PC-3 (cell line): ENCODE measurements at regions not wholly inside any gene's neighbourhood (a gene's known extent, or its start where the extent isn't known, plus 50 kb on each side); places are given as distances from the start of the nearest gene placed in this dataset.

ENCODE experiments used
- ATAC-seq: fragments of 200-7000 bp; cut with Tn5 transposase; 2 replicates; pipeline ENCODE4 v1.9.1; 2020; ENCODE audit warnings: mild to moderate bottlenecking, moderate library complexity
- BruUV-seq: library from RNA; stranded (reverse); fragments of 400-500 nt; replicated peaks from 2 replicates; lab custom pipeline; 2021; lab: Mats Ljungman, UMichigan
- CTCF ChIA-PET: fragments of 300-600 bp; sonication (Branson Sonifier 250); formaldehyde crosslinking; loops from one replicate; lab custom pipeline; 2022; ENCODE audit warnings: antibody characterized with exemption; lab: Charles Lee
- POLR2A ChIA-PET: fragments of 300-600 bp; sonication (Branson Sonifier 250); formaldehyde crosslinking; loops from one replicate; lab custom pipeline; 2022; ENCODE audit warnings: antibody characterized with exemption; ENCODE audit not compliant: unreplicated experiment; lab: Charles Lee
- DNase-seq: peaks from one replicate; pipeline ENCODE4 v3.0.0-alpha.2; 2015
- H2AFZ ChIP-seq: fragments of 300-600 bp; sonication (generic); 2 replicates; pipeline ENCODE4 v1.6.0; 2016; ENCODE audit warnings: antibody characterized with exemption, low read length
- H3F3A ChIP-seq: fragments of 300-600 bp; sonication (generic); one replicate; pipeline ENCODE4 v1.6.0; 2017; ENCODE audit warnings: antibody characterized with exemption, low read length, control low read depth, mild to moderate bottlenecking; ENCODE audit not compliant: unreplicated experiment
- H3K27ac ChIP-seq: fragments of 300-600 bp; sonication (generic); 2 replicates; pipeline ENCODE4 v1.5.1; 2016; ENCODE audit warnings: mild to moderate bottlenecking, low read length
- H3K27me3 ChIP-seq: fragments of 300-600 bp; sonication (generic); 2 replicates; pipeline ENCODE4 v1.6.1; 2016; ENCODE audit warnings: low read length, mixed read lengths
- H3K36me3 ChIP-seq: fragments of 300-600 bp; sonication (generic); 2 replicates; pipeline ENCODE4 v1.6.1; 2016; ENCODE audit warnings: low read depth, mixed run types, low read length, mixed read lengths
- H3K4me1 ChIP-seq: fragments of 300-600 bp; sonication (generic); 2 replicates; pipeline ENCODE4 v1.5.1; 2016; ENCODE audit warnings: low read length; ENCODE audit not compliant: insufficient read depth
- H3K4me2 ChIP-seq: fragments of 300-600 bp; sonication (generic); 2 replicates; pipeline ENCODE4 v1.6.0; 2016; ENCODE audit warnings: low read length
- H3K4me3 ChIP-seq: fragments of 300-600 bp; sonication (generic); 2 replicates; pipeline ENCODE4 v1.5.1; 2016; ENCODE audit warnings: mild to moderate bottlenecking, low read length, mixed read lengths
- H3K79me2 ChIP-seq: fragments of 300-600 bp; sonication (generic); 2 replicates; pipeline ENCODE4 v1.6.1; 2017; ENCODE audit warnings: low read length, mixed read lengths
- H3K9ac ChIP-seq: fragments of 300-600 bp; sonication (generic); 2 replicates; pipeline ENCODE4 v1.6.0; 2016; ENCODE audit warnings: mild to moderate bottlenecking, low read length
- H3K9me2 ChIP-seq: fragments of 300-600 bp; sonication (generic); replicated peaks from 2 replicates; pipeline ENCODE4 v1.6.1; 2016; ENCODE audit warnings: mixed run types, low read length, mixed read lengths
- H3K9me3 ChIP-seq: fragments of 300-600 bp; sonication (generic); 2 replicates; pipeline ENCODE4 v1.6.1; 2016; ENCODE audit warnings: low read length, mixed read lengths
- H4K20me1 ChIP-seq: fragments of 300-600 bp; sonication (generic); 2 replicates; pipeline ENCODE4 v1.6.1; 2016; ENCODE audit warnings: low read length, mixed read lengths
- EZH2 ChIP-seq: fragments of 300-600 bp; sonication (generic); IDR thresholded peaks from one replicate; pipeline ENCODE4 v1.6.1; 2017; ENCODE audit warnings: antibody characterized with exemption, mild to moderate bottlenecking, low read length; ENCODE audit not compliant: unreplicated experiment
- EZH2phosphoT487 ChIP-seq: fragments of 300-600 bp; sonication (generic); IDR thresholded peaks from 2 replicates; pipeline ENCODE4 v1.6.1; 2018; ENCODE audit warnings: mild to moderate bottlenecking, antibody characterized with exemption, low read length, borderline replicate concordance
- intact Hi-C: fragments of 100-400 bp; cut with micrococcal nuclease; formaldehyde crosslinking; loops from 2 replicates; pipeline ENCODE4 v1.9.0; 2023
- TF ChIP-seq, protein P1 (sequence below): fragments of 300-600 bp; sonication (generic); conservative IDR thresholded peaks from 2 replicates; pipeline ENCODE4 v1.5.1; 2017; ENCODE audit warnings: antibody characterized with exemption, low read depth, mild to moderate bottlenecking, low read length

DNA sequence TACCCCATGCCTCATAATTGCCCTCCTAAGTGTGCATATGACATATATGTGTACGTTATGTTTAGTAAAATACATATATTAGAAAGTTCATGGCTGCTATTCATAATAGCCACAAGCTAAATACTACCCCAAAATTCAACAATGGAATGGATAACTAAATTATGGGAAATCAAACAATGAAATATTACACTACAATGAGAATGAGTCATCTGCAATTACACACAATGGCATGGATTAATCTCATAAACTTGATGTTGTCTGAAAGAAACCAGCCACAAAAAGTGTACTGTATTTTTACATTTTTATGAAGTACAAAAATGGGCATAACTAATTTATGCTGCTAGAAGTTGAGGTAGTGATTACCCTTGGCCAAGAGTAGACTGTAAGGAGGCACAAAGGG is 477.0 kb downstream of the HAO1 start:
- POLR2A ChIA-PET = no interaction called here
- H3K27ac ChIP-seq = no peak overlapping the region
- H3K9me3 ChIP-seq = no peaks in the 10 kb centered on the region
- H3K4me3 ChIP-seq = no peak overlapping the region
- no peaks in the 10 kb centered on the region for H3K9me2 ChIP-seq
- no peaks in the 10 kb centered on the region for H3K27me3 ChIP-seq
- TF ChIP-seq EZH2 = no peak
- TF ChIP-seq EZH2phosphoT487 = no peak
- TF ChIP-seq, protein P1, sequence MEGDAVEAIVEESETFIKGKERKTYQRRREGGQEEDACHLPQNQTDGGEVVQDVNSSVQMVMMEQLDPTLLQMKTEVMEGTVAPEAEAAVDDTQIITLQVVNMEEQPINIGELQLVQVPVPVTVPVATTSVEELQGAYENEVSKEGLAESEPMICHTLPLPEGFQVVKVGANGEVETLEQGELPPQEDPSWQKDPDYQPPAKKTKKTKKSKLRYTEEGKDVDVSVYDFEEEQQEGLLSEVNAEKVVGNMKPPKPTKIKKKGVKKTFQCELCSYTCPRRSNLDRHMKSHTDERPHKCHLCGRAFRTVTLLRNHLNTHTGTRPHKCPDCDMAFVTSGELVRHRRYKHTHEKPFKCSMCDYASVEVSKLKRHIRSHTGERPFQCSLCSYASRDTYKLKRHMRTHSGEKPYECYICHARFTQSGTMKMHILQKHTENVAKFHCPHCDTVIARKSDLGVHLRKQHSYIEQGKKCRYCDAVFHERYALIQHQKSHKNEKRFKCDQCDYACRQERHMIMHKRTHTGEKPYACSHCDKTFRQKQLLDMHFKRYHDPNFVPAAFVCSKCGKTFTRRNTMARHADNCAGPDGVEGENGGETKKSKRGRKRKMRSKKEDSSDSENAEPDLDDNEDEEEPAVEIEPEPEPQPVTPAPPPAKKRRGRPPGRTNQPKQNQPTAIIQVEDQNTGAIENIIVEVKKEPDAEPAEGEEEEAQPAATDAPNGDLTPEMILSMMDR = no peak
- CTCF ChIA-PET = no interaction called here
- ATAC-seq (no peak; the same call in 1 of the 2 replicates), DNase-seq (peak; percentile 48)
- H3F3A ChIP-seq = no peaks in the 10 kb centered on the region
- intact Hi-C loops = no loop called here
- no peaks in the 10 kb centered on the region for H4K20me1 ChIP-seq
- no peak overlapping the region for H3K9ac ChIP-seq
- no peak overlapping the region for H2AFZ ChIP-seq
- H3K4me2 ChIP-seq = no peak overlapping the region
- BruUV-seq = no TSS peak
- H3K79me2 ChIP-seq = no peaks in the 10 kb centered on the region
- peaks cover 3% of the 10 kb centered on the region; the same call in 1 of the 2 replicates for H3K4me1 ChIP-seq
- H3K36me3 ChIP-seq = no peaks in the 10 kb centered on the region

DNA sequence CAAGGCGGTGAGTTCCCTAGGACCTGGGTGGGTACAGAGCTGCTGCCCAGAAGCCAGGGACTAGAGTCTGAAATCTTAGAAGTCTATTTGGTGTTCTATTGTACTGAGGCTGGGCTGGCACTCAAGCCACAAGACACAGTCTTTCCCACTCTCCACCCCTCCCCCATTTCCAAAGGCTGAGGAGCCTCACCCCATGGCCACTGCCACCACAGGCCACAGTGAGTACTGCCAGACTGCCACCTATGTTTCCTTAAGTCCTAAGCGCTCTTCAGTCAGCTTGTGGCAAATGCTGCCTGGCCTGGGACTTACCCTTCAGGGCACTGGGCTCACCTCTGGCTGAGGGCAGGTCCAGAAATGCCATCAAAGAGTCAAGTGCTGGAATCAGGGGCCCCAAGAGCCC is 469.3 kb downstream of the HAO1 start:
- DNase-seq (no peak), ATAC-seq (no peak)
- CTCF ChIA-PET = no interaction called here
- no peak overlapping the region for H3K4me3 ChIP-seq
- POLR2A ChIA-PET = no interaction called here
- no peaks in the 10 kb centered on the region for H3K27me3 ChIP-seq
- H3K27ac ChIP-seq = no peak overlapping the region
- H3K4me2 ChIP-seq = no peak overlapping the region
- H3K79me2 ChIP-seq = no peaks in the 10 kb centered on the region
- H4K20me1 ChIP-seq = no peaks in the 10 kb centered on the region
- TF ChIP-seq EZH2 (no peak), EZH2phosphoT487 (no peak)
- TF ChIP-seq, protein P1 = no peak
- H3K9me2 ChIP-seq = no peaks in the 10 kb centered on the region
- no peaks in the 10 kb centered on the region for H3K9me3 ChIP-seq
- intact Hi-C loops = no loop called here
- no peak overlapping the region for H3K9ac ChIP-seq
- no peaks in the 10 kb centered on the region for H3F3A ChIP-seq
- H3K4me1 ChIP-seq = no peaks in the 10 kb centered on the region
- no TSS peak for BruUV-seq
- H2AFZ ChIP-seq = no peak overlapping the region
- H3K36me3 ChIP-seq = no peaks in the 10 kb centered on the region

DNA sequence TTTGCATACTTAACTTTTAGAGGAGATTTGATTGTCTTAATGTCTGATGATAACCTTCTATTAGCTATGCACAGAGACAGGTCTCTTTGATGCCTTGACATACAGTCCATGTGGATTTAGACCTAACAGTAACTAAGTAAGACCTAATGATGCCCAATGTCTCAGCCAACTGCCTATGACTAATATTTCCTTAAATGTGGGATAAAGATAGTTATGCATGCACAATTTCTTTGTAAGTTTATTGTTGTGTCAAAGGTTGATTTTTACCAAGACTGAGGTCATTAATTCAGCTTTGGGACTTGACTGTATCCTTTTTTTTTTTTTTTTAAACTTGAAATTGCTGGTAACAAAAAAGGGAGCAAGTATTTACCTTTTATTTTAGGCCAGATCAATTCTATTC is 450.0 kb downstream of the HAO1 start:
- Histone ChIP-seq H4K20me1 (no peaks in the 10 kb centered on the region), H3K9ac (no peak overlapping the region), H3K27ac (no peak overlapping the region), H3K4me3 (no peak overlapping the region), H2AFZ (no peak overlapping the region), H3K79me2 (no peaks in the 10 kb centered on the region), H3K27me3 (no peaks in the 10 kb centered on the region), H3K4me2 (no peak overlapping the region), H3K9me2 (no peaks in the 10 kb centered on the region), H3K36me3 (no peaks in the 10 kb centered on the region), H3K9me3 (no peaks in the 10 kb centered on the region), H3F3A (no peaks in the 10 kb centered on the region), H3K4me1 (no peaks in the 10 kb centered on the region)
- ChIA-PET CTCF (no interaction called here), POLR2A (no interaction called here)
- intact Hi-C loops = no loop called here
- ATAC-seq (no peak), DNase-seq (no peak)
- TF ChIP-seq, protein P1 = no peak
- no peak for TF ChIP-seq EZH2phosphoT487
- no TSS peak for BruUV-seq
